ENCODE measurements at regions not wholly inside any gene's neighbourhood (a gene's known extent, or its start where the extent isn't known, plus 50 kb on each side); places are given as distances from the start of the nearest gene placed in this dataset.

GRCh38 chr16:73198481-73198880 lies 150.6 kb upstream of the ZFHX3 start:
- Histone ChIP-seq H3K36me3 (ENCODE audit: control insufficient read depth in 2 of 4, insufficient read depth in 4 of 4, low read length in 3 of 4) (no peaks in the 10 kb centered on the region), H4K91ac (replicated peaks; ENCODE audit: insufficient read length, low read length) (no peak overlapping the region), H3K14ac (ENCODE audit: insufficient read length) (no peak overlapping the region), H3K9ac (replicated peaks in 1 of 4; ENCODE audit: extremely low read depth in 1 of 4, low read depth in 3 of 4, low read length in 3 of 4) (no peak overlapping the region), H4K5ac (ENCODE audit: insufficient read length, low read depth, low read length) (no peak overlapping the region), H3K56ac (replicated peaks; ENCODE audit: insufficient read length, low read depth, low read length) (no peak overlapping the region), H4K8ac (ENCODE audit: extremely low read depth, insufficient read depth, low read length) (no peak overlapping the region), H3K23me2 (ENCODE audit: low read depth, low read length) (no peaks in the 10 kb centered on the region), H3K27me3 (replicated peaks in 1 of 4; ENCODE audit: control insufficient read depth in 3 of 4, extremely low read depth in 1 of 4, insufficient read depth in 3 of 4, low read length in 3 of 4) (no peaks in the 10 kb centered on the region), H2BK15ac (ENCODE audit: low read length) (no peak overlapping the region), H3K79me2 (ENCODE audit: control insufficient read depth in 1 of 2, insufficient read depth in 2 of 2, low read length in 2 of 2) (no peaks in the 10 kb centered on the region), H3K4me2 (ENCODE audit: insufficient read depth in 1 of 2, low read depth in 2 of 2, low read length in 2 of 2) (no peak overlapping the region), H2BK12ac (ENCODE audit: low read depth, low read length) (no peak overlapping the region), H3K79me1 (ENCODE audit: low read depth, low read length) (no peaks in the 10 kb centered on the region), H3K27ac (ENCODE audit: low read depth, low read length) (no peak overlapping the region), H2BK20ac (ENCODE audit: low read length) (no peak overlapping the region), H3K4me1 (replicated peaks in 1 of 4; ENCODE audit: control insufficient read depth in 3 of 4, insufficient read depth in 4 of 4, low read length in 3 of 4) (no peaks in the 10 kb centered on the region), H4K20me1 (replicated peaks in 1 of 2; ENCODE audit: control insufficient read depth in 1 of 2, insufficient read depth in 2 of 2, low read length in 2 of 2) (no peaks in the 10 kb centered on the region), H2BK120ac (replicated peaks; ENCODE audit: low read depth, low read length) (no peak overlapping the region), H3K18ac (ENCODE audit: extremely low read depth, low read length) (no peak overlapping the region), H3K23ac (ENCODE audit: insufficient read length) (no peak overlapping the region), H3K4ac (replicated peaks; ENCODE audit: insufficient read length, low read depth, low read length) (no peak overlapping the region), H2AFZ (ENCODE audit: low read length) (no peak overlapping the region), H3K9me3 (ENCODE audit: insufficient read depth in 2 of 2, low read depth in 1 of 2, low read length in 1 of 2) (no peaks in the 10 kb centered on the region), H3K4me3 (ENCODE audit: extremely low read depth in 1 of 4, insufficient read depth in 2 of 4, low read depth in 3 of 4, low read length in 4 of 4) (no peak overlapping the region), H2AK5ac (ENCODE audit: low read depth, low read length) (no peak overlapping the region), H2BK5ac (ENCODE audit: low read depth, low read length) (no peak overlapping the region)
- CTCF ChIA-PET (ENCODE audit: partially characterized antibody), result interaction anchor here (0.6 to 2.0 kb wide), 4 partner anchors 9 to 105 kb away, joined by 3 to 7 read pairs (median 5); no protein-coding TSS in a partner anchor
- WGBS, 2 experiments (ENCODE audit: extremely low coverage in 1 of 2, insufficient coverage in 1 of 2, insufficient read length in 1 of 2, insufficient replicate concordance in 2 of 2, low coverage in 1 of 2, low lambda C conversion rate in 2 of 2, missing lambda C conversion rate in 1 of 2), result 86% methylated on average over 5 of the region's 5 CpGs; no CpG with 5 or more reads in 1 of the 2 experiments
- FAIRE-seq (no peak), DNase-seq (ENCODE audit: low read depth in 1 of 2, low spot score in 2 of 2) (no peak)
- POLR2A ChIA-PET (ENCODE audit: partially characterized antibody), result no interaction called here
- TF ChIP-seq EZH2 (IDR thresholded peaks at IDR 0.05; ENCODE audit: low read depth, low read length, severe bottlenecking) (no peak), BACH1 (IDR thresholded peaks at IDR 0.05; ENCODE audit: low read length) (no peak), MAX (IDR thresholded peaks at IDR 0.05) (no peak), RFX5 (IDR thresholded peaks at IDR 0.05; ENCODE audit: borderline replicate concordance, low read depth, low read length) (no peak), YY1 (IDR thresholded peaks at IDR 0.05; ENCODE audit: low read depth, low read length) (no peak), TBP (IDR thresholded peaks at IDR 0.05; ENCODE audit: low read depth, low read length) (no peak), TCF12 (IDR thresholded peaks at IDR 0.05; ENCODE audit: low read depth, low read length) (no peak), CHD2 (IDR thresholded peaks at IDR 0.05; ENCODE audit: low read length) (no peak), ATF2 (IDR thresholded peaks at IDR 0.05; ENCODE audit: low read length) (no peak), TAF1 (IDR thresholded peaks at IDR 0.05; ENCODE audit: low read depth, low read length) (no peak), E2F6 (IDR thresholded peaks at IDR 0.05) (no peak), RBBP5 (IDR thresholded peaks at IDR 0.05; ENCODE audit: borderline replicate concordance, low read depth, low read length) (no peak)

Data from H1 (cell line).